IMR-90 (cell line): ENCODE measurements at regions not wholly inside any gene's neighbourhood (a gene's known extent, or its start where the extent isn't known, plus 50 kb on each side); places are given as distances from the start of the nearest gene placed in this dataset.

Source experiments
- BHLHE40 ChIP-seq: fragments of 150-350 bp; IDR thresholded peaks from 2 replicates; pipeline ENCODE4 v1.6.1; 2016; ENCODE audit warnings: mild to moderate bottlenecking, low read depth, low read length
- FOS ChIP-seq: fragments of 150-350 bp; IDR thresholded peaks from 2 replicates; pipeline ENCODE4 v1.6.1; 2016; ENCODE audit warnings: low read depth, low read length
- MAZ ChIP-seq: IDR thresholded peaks from 2 replicates; pipeline ENCODE4 v1.6.1; 2012; ENCODE audit warnings: low read depth, mild to moderate bottlenecking, low read length, improper control_type of control experiment, moderate library complexity, borderline replicate concordance
- MXI1 ChIP-seq: IDR thresholded peaks from 2 replicates; pipeline ENCODE4 v1.6.1; 2012; ENCODE audit warnings: low read depth, mild to moderate bottlenecking, low read length, moderate library complexity, borderline replicate concordance
- POLR2A ChIP-seq: IDR thresholded peaks from 2 replicates; pipeline ENCODE4 v1.6.1; 2012; ENCODE audit warnings: mild to moderate bottlenecking, low read depth, low read length
- RAD21 ChIP-seq: IDR thresholded peaks from 2 replicates; pipeline ENCODE4 v1.6.1; 2012; ENCODE audit warnings: low read length, improper control_type of control experiment
- SMC3 ChIP-seq: fragments of 150-350 bp; IDR thresholded peaks from 2 replicates; pipeline ENCODE4 v1.6.1; 2016; ENCODE audit warnings: low read depth, mild to moderate bottlenecking, antibody characterized with exemption, low read length, moderate library complexity
- TF ChIP-seq, protein P1 (sequence below): conservative IDR thresholded peaks from 2 replicates; pipeline ENCODE4 v1.5.1; 2012; ENCODE audit warnings: mild to moderate bottlenecking, low read depth, low read length, improper control_type of control experiment
- TF ChIP-seq, protein P2 (sequence below): fragments of 150-350 bp; IDR thresholded peaks from 2 replicates; pipeline ENCODE4 v1.6.1; 2017; ENCODE audit warnings: mild to moderate bottlenecking, antibody characterized with exemption, low read length, low read depth

DNA sequence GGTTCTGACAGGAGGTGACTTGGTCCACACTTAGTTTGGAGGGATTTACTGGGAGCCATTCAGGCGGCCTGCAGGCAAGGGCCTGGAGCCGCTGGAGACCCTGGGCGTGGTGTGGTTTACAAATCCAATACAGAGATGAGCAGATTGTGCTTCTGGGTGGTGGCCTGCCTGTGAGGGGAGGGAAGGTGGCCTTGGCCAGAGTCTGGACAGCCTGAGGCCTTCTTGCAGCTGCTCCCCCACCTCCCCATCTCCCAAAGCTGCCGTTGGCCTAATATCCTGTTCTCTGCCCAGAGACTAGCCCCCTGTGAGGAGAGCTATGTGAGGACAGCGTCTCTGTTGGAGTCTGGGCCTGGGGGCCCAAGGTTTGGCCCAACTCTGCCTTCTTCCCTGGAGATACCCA is 163.9 kb upstream of the MAMLD1 start:
- no peak for TF ChIP-seq MXI1
- TF ChIP-seq, protein P1, sequence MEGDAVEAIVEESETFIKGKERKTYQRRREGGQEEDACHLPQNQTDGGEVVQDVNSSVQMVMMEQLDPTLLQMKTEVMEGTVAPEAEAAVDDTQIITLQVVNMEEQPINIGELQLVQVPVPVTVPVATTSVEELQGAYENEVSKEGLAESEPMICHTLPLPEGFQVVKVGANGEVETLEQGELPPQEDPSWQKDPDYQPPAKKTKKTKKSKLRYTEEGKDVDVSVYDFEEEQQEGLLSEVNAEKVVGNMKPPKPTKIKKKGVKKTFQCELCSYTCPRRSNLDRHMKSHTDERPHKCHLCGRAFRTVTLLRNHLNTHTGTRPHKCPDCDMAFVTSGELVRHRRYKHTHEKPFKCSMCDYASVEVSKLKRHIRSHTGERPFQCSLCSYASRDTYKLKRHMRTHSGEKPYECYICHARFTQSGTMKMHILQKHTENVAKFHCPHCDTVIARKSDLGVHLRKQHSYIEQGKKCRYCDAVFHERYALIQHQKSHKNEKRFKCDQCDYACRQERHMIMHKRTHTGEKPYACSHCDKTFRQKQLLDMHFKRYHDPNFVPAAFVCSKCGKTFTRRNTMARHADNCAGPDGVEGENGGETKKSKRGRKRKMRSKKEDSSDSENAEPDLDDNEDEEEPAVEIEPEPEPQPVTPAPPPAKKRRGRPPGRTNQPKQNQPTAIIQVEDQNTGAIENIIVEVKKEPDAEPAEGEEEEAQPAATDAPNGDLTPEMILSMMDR = no peak
- no peak for TF ChIP-seq RAD21
- TF ChIP-seq POLR2A = no peak
- no peak for TF ChIP-seq FOS
- TF ChIP-seq, protein P2, sequence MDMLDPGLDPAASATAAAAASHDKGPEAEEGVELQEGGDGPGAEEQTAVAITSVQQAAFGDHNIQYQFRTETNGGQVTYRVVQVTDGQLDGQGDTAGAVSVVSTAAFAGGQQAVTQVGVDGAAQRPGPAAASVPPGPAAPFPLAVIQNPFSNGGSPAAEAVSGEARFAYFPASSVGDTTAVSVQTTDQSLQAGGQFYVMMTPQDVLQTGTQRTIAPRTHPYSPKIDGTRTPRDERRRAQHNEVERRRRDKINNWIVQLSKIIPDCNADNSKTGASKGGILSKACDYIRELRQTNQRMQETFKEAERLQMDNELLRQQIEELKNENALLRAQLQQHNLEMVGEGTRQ = no peak
- no peak for TF ChIP-seq SMC3
- TF ChIP-seq BHLHE40 = no peak
- TF ChIP-seq MAZ = no peak
